Endodermal cell (in vitro differentiated cells): ENCODE measurements at regions not wholly inside any gene's neighbourhood (a gene's known extent, or its start where the extent isn't known, plus 50 kb on each side); places are given as distances from the start of the nearest gene placed in this dataset.
"Not testable (repeated sequence)": the region's sequence is repeated elsewhere in the genome, so short reads cannot be mapped to it uniquely, and the experiment has no call there.

ENCODE experiments used
- DNase-seq: peaks from one replicate; pipeline ENCODE4 v3.0.0-alpha.2; 2017
- H3K27ac ChIP-seq: 2 replicates; pipeline ENCODE4 v1.5.1; 2013; ENCODE audit warnings: mild to moderate bottlenecking, low read depth, low read length, moderate library complexity
- H3K27me3 ChIP-seq: 2 replicates; pipeline ENCODE4 v1.6.1; 2013; ENCODE audit warnings: mild to moderate bottlenecking, low read length, moderate library complexity; ENCODE audit not compliant: insufficient read depth, control insufficient read depth, poor library complexity, severe bottlenecking
- H3K36me3 ChIP-seq: 2 replicates; pipeline ENCODE4 v1.7.0; 2013; ENCODE audit warnings: mild to moderate bottlenecking, low read length, moderate library complexity; ENCODE audit not compliant: control insufficient read depth, insufficient read depth
- H3K4me1 ChIP-seq: one replicate; pipeline ENCODE4 v1.7.0; 2013; ENCODE audit warnings: low read length; ENCODE audit not compliant: control insufficient read depth, insufficient read depth
- H3K4me3 ChIP-seq: 2 replicates; pipeline ENCODE4 v1.5.1; 2013; ENCODE audit warnings: mild to moderate bottlenecking, low read length, moderate library complexity
- H3K9ac ChIP-seq: 2 replicates; pipeline ENCODE4 v1.6.1; 2013; ENCODE audit warnings: mild to moderate bottlenecking, low read length, moderate library complexity; ENCODE audit not compliant: poor library complexity, severe bottlenecking; ENCODE audit errors: extremely low read depth
- H3K9me3 ChIP-seq: 2 replicates; pipeline ENCODE4 v1.6.1; 2013; ENCODE audit warnings: mild to moderate bottlenecking, low read length, moderate library complexity; ENCODE audit not compliant: control insufficient read depth
- H3K27ac Mint-ChIP-seq: 2 replicates; pipeline ENCODE4 v1.8.0; 2020; ENCODE audit warnings: mixed read lengths
- H3K27me3 Mint-ChIP-seq: 2 replicates; pipeline ENCODE4 v1.8.0; 2021; ENCODE audit warnings: mild to moderate bottlenecking, mixed read lengths; ENCODE audit not compliant: insufficient read depth
- H3K36me3 Mint-ChIP-seq: 2 replicates; pipeline ENCODE4 v1.8.0; 2020; ENCODE audit warnings: low read depth, mixed read lengths
- H3K4me1 Mint-ChIP-seq: 2 replicates; pipeline ENCODE4 v1.8.0; 2020; ENCODE audit warnings: mixed read lengths
- H3K4me3 Mint-ChIP-seq: 2 replicates; pipeline ENCODE4 v1.8.0; 2020; ENCODE audit warnings: mild to moderate bottlenecking, moderate library complexity, mixed read lengths
- H3K9me3 Mint-ChIP-seq: 2 replicates; pipeline ENCODE4 v1.8.0; 2020; ENCODE audit warnings: mild to moderate bottlenecking, mixed read lengths
- WGBS, 2 experiments: methylation state at CpG; one replicate each; pipeline versions ENCODE4 v1.1.5 to v1.1.7; 2013; ENCODE audit warnings: missing lambda C conversion rate in 2 of 2, mixed read lengths in 1 of 2; ENCODE audit not compliant: insufficient coverage in 1 of 2, insufficient read length in 1 of 2; 5-methylcytosine and 5-hydroxymethylcytosine counted together

- not testable (repeated sequence) for H3K9me3 ChIP-seq, H3K4me1 Mint-ChIP-seq, H3K36me3 Mint-ChIP-seq, DNase-seq, H3K9me3 Mint-ChIP-seq, H3K4me3 ChIP-seq, H3K9ac ChIP-seq, H3K36me3 ChIP-seq, H3K27me3 Mint-ChIP-seq, H3K27ac ChIP-seq, H3K4me1 ChIP-seq, H3K27ac Mint-ChIP-seq, H3K4me3 Mint-ChIP-seq, H3K27me3 ChIP-seq
- WGBS, 2 experiments: no CpG with 5 or more reads among the region's 7 CpGs
These were observed 126.6 kb downstream of the OR4F15 start for GRCh38 chr15:101938555-101938954.

GRCh38 chr15:101945896-101946295, 133.9 kb downstream of the OR4F15 start:
- 75% methylated on average over 1 of the region's 2 CpGs; no CpG with 5 or more reads in 1 of the 2 experiments for WGBS, 2 experiments

GRCh38 chr15:101948491-101949010, 136.5 kb downstream of the OR4F15 start:
- H3K9me3 Mint-ChIP-seq, H3K36me3 Mint-ChIP-seq, H3K27me3 Mint-ChIP-seq, H3K4me3 Mint-ChIP-seq, H3K4me1 Mint-ChIP-seq, DNase-seq, H3K27me3 ChIP-seq, H3K4me3 ChIP-seq, H3K4me1 ChIP-seq, H3K27ac Mint-ChIP-seq, H3K9me3 ChIP-seq, H3K36me3 ChIP-seq, H3K27ac ChIP-seq, H3K9ac ChIP-seq: not testable (repeated sequence)
- no CpG with 5 or more reads among the region's 2 CpGs for WGBS, 2 experiments

More at GRCh38 chr15:101945896-101946295, 133.9 kb downstream of the OR4F15 start:
- not testable (repeated sequence) for H3K27ac Mint-ChIP-seq, H3K36me3 ChIP-seq, H3K27me3 ChIP-seq, H3K4me1 Mint-ChIP-seq, DNase-seq, H3K27me3 Mint-ChIP-seq, H3K4me3 Mint-ChIP-seq, H3K9ac ChIP-seq, H3K27ac ChIP-seq, H3K4me1 ChIP-seq, H3K9me3 ChIP-seq, H3K9me3 Mint-ChIP-seq, H3K36me3 Mint-ChIP-seq, H3K4me3 ChIP-seq

GRCh38 chr15:101949380-101950065, 137.5 kb downstream of the OR4F15 start:
- WGBS, 2 experiments: no CpG with 5 or more reads among the region's 1 CpG
- not testable (repeated sequence) for H3K9me3 Mint-ChIP-seq

GRCh38 chr15:101953993-101954392, 142.0 kb downstream of the OR4F15 start:
- not testable (repeated sequence) for DNase-seq

More at GRCh38 chr15:101949380-101950065, 137.5 kb downstream of the OR4F15 start:
- H3K4me1 ChIP-seq, H3K4me1 Mint-ChIP-seq, H3K9me3 ChIP-seq, H3K27ac Mint-ChIP-seq, H3K27me3 Mint-ChIP-seq, H3K9ac ChIP-seq, H3K4me3 ChIP-seq, H3K4me3 Mint-ChIP-seq, H3K36me3 Mint-ChIP-seq, DNase-seq, H3K36me3 ChIP-seq, H3K27me3 ChIP-seq, H3K27ac ChIP-seq: not testable (repeated sequence)

GRCh38 chr15:101955840-101956239, 143.8 kb downstream of the OR4F15 start:
- not testable (repeated sequence) for H3K9me3 ChIP-seq, H3K27me3 Mint-ChIP-seq, H3K4me3 ChIP-seq, H3K27ac ChIP-seq, H3K27ac Mint-ChIP-seq, H3K4me1 ChIP-seq, H3K4me3 Mint-ChIP-seq, H3K36me3 Mint-ChIP-seq, H3K9me3 Mint-ChIP-seq, H3K9ac ChIP-seq, H3K36me3 ChIP-seq, H3K4me1 Mint-ChIP-seq, H3K27me3 ChIP-seq, DNase-seq
- 93% methylated on average over 2 of the region's 8 CpGs; no CpG with 5 or more reads in 1 of the 2 experiments for WGBS, 2 experiments

More at GRCh38 chr15:101953993-101954392, 142.0 kb downstream of the OR4F15 start:
- not testable (repeated sequence) for H3K36me3 Mint-ChIP-seq, H3K4me1 ChIP-seq, H3K9me3 ChIP-seq, H3K4me3 ChIP-seq, H3K36me3 ChIP-seq, H3K27ac Mint-ChIP-seq, H3K4me1 Mint-ChIP-seq, H3K9ac ChIP-seq, H3K27me3 ChIP-seq, H3K4me3 Mint-ChIP-seq, H3K9me3 Mint-ChIP-seq, H3K27ac ChIP-seq, H3K27me3 Mint-ChIP-seq
- WGBS, 2 experiments: no CpG with 5 or more reads among the region's 7 CpGs

- not testable (repeated sequence) for H3K36me3 Mint-ChIP-seq, H3K27me3 ChIP-seq, H3K9ac ChIP-seq, H3K27ac Mint-ChIP-seq, H3K27ac ChIP-seq, H3K4me3 Mint-ChIP-seq, H3K4me1 Mint-ChIP-seq, H3K27me3 Mint-ChIP-seq, H3K9me3 Mint-ChIP-seq, H3K9me3 ChIP-seq, H3K4me1 ChIP-seq, H3K4me3 ChIP-seq, H3K36me3 ChIP-seq
- 82% methylated on average over 1 of the region's 4 CpGs; no CpG with 5 or more reads in 1 of the 2 experiments for WGBS, 2 experiments
- DNase-seq: peak; percentile 19
These were observed 146.7 kb downstream of the OR4F15 start for GRCh38 chr15:101958656-101959055.
